HFF-Myc (cell line): ENCODE measurements at regions not wholly inside any gene's neighbourhood (a gene's known extent, or its start where the extent isn't known, plus 50 kb on each side); places are given as distances from the start of the nearest gene placed in this dataset.

Experiments
- DNase-seq: peaks from one replicate; pipeline ENCODE4 v3.0.0-alpha.2; 2011; ENCODE audit warnings: low read depth; ENCODE audit errors: extremely low read depth
- H3K4me3 ChIP-seq: replicated peaks from 2 replicates; pipeline ENCODE4 v1.5.1; 2011; ENCODE audit warnings: low read depth, mild to moderate bottlenecking, control low read depth, low read length
- TF ChIP-seq, protein P1 (sequence below): IDR thresholded peaks from 2 replicates; pipeline ENCODE4 v1.5.1; 2012; ENCODE audit warnings: mild to moderate bottlenecking, low read depth, low read length, control low read depth; ENCODE audit errors: missing control alignments

DNA sequence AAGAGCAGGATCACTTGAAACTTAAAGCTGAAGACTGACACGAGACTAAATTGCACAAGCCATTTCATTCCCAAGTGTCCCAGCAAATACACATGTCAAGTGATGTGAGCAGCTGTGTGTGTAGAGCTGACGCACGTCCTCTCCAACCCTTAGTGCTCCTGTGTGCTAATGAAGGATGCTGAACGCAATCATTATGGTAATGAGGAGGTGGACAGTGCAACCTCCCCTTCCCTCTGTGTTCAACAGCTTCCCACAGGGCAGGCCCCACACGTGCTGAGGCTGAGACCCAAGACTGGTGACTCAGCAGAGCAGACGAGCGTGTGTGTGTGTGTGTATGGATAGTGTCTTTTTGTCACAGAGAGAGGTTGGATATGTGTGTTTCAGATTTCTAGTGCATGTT lies 702.1 kb downstream of the SEMA5A start:
- DNase-seq = peak; percentile 51
- no peak overlapping the region for H3K4me3 ChIP-seq
- TF ChIP-seq, protein P1, sequence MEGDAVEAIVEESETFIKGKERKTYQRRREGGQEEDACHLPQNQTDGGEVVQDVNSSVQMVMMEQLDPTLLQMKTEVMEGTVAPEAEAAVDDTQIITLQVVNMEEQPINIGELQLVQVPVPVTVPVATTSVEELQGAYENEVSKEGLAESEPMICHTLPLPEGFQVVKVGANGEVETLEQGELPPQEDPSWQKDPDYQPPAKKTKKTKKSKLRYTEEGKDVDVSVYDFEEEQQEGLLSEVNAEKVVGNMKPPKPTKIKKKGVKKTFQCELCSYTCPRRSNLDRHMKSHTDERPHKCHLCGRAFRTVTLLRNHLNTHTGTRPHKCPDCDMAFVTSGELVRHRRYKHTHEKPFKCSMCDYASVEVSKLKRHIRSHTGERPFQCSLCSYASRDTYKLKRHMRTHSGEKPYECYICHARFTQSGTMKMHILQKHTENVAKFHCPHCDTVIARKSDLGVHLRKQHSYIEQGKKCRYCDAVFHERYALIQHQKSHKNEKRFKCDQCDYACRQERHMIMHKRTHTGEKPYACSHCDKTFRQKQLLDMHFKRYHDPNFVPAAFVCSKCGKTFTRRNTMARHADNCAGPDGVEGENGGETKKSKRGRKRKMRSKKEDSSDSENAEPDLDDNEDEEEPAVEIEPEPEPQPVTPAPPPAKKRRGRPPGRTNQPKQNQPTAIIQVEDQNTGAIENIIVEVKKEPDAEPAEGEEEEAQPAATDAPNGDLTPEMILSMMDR = no peak

DNA sequence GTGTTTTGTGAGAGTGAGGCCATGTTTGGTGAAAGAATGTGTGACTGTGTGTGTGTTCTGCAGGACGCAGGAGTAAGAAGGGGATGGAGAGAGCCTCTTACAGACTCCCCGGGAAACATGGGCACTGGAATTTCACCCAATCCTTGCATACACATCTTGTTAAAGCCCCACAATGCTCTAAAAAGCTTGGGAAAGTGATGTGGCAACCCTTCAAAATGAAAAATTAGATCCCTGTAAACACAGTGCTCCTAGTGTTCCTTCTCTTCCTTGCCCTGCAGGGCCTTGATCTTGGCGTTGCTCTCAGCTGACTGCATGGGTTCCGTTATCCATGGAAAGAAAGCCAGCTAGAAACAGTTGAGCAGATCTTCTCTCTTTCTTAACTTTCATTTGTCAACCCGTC lies 701.7 kb downstream of the SEMA5A start:
- no peak for DNase-seq
- H3K4me3 ChIP-seq = no peak overlapping the region
- TF ChIP-seq, protein P1 = no peak

DNA sequence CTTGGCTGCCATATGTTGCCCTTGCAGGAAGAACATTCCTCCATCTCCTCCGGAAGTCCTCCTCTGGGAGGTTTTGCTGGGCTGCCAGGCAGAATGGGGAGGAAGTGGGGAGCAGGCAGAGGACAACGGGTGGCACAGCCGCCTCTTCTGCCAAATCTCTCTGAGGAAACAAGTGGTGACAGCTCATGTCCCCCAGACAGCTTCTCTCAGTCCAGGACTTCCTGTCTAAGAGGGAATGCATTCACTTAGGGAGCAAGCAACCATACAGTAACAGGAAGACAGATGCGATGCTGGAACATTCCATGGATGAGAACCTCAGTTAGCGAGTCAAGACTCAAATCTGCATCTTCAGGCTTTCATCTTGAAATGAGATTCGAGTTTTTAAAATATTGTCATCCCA lies 701.0 kb downstream of the SEMA5A start:
- DNase-seq = no peak
- TF ChIP-seq, protein P1 = no peak
- H3K4me3 ChIP-seq = no peak overlapping the region

DNA sequence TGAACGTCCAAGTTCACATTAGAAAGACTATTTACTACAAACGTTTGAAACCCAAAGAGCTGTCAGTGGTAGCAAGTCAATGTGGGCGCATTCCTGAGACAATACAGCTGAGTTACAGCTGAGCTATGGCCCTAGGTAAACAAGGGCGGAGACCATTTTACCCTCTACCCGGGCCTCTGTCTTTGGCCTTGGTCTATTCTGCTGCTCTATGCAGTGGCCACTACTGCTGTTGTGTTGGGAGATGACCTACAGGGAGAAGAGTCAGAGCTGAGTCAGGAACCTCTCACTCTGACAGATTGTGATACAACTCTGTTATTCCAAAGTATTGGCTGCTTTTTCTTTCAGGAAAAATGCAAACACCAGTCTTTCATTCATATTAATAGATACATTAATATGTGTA lies 700.6 kb downstream of the SEMA5A start:
- no peak overlapping the region for H3K4me3 ChIP-seq
- TF ChIP-seq, protein P1 = no peak
- no peak for DNase-seq

DNA sequence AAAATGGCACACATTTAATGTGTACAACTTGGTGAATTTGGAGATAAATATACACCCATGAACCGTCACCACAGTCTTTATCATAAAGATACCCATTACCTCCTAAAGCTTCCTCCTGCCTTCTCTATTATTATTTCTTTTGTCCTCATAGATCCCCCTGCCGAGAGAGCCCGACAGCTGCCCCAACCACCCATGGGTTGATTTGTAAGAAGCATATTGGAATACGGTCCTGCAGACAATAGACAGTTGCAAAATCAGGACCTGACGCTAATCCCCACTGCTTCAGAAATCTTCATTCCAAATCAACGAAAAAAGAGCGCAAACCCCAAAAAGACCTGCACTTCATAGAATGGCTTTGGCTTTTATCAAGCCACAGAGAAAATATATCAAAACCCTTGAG lies 697.5 kb downstream of the SEMA5A start:
- DNase-seq = no peak
- TF ChIP-seq, protein P1 = no peak
- no peak overlapping the region for H3K4me3 ChIP-seq

DNA sequence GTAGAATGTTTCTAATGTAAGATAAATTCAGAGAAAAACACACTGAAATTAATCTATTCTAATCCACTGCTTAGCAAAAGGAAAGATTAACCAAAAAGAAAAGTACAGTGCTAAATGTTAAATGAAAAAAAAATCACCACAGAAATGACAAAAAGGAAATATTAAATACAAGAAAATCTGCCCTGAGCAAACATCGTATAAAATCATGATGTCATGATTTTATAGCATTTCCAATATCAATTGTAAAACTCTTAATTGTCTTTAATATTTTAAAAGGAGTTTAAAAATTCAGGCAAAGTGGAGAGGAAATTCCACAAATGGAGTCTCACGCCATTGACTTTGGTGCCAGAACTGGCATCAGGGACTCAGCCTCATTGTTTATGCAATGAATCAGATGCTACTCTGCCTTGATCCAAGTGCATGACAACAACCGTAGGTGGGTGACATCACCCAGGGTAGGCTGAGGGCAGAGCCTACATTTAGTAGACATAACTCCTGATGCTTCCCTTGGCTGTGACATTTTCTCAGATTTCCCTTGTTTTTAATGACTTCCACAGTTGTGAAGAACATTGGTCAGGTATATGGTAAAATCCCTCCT lies 696.8 kb downstream of the SEMA5A start:
- TF ChIP-seq, protein P1 = no peak
- no peak for DNase-seq
- no peak overlapping the region for H3K4me3 ChIP-seq

DNA sequence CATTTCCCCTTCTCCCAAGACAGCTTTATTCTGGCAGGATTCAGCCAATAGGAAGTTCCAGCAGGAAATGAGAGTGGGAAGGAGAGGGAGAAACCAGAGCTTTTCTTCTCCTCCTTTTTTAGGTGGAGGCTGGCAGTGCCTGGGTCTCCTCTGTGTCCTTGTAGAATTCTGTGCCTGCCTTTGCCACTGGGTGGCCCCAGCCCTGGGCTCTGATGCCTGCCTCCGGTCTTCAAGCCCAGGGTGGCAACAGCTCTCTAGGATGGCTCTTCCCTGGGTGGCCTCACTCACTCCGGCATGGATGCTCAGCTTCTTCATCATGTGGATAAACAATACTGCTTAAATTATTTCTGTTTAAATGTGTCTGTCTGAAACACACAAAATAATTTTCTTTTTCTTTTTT lies 694.8 kb downstream of the SEMA5A start:
- no peak overlapping the region for H3K4me3 ChIP-seq
- DNase-seq = no peak

More for the DNA sequence above, 694.8 kb downstream of the SEMA5A start:
- TF ChIP-seq, protein P1 = peak; percentile 6
